RKO (cell line): ENCODE measurements at regions not wholly inside any gene's neighbourhood (a gene's known extent, or its start where the extent isn't known, plus 50 kb on each side); places are given as distances from the start of the nearest gene placed in this dataset.
A peak's percentile ranks its signal among the peaks of the same experiment; 100 is the strongest.

ENCODE experiments used
- DNase-seq: peaks from one replicate; pipeline ENCODE4 v3.0.0-alpha.2; 2016; ENCODE audit warnings: low spot score

DNA sequence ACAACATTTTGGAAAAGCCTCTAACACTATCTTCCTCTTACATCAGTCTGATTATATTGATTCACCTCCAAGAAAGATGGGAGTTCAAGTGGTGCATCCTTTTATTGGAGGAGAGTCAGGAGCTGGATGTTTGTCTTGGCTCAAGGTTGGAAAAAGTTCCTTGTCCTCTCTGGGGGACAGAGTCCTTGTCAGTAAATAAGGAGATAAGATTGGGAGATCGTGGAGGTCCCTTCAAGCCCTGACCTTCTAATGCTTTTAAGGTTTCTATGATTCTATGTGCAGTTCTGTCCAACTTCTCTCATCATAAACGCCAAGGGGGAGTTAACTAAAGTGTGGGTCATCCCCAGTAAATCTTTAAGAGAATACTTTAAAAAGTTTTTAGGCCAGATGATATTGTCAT is 60.9 kb upstream of the CCBE1 start:
- no peak for DNase-seq

DNA sequence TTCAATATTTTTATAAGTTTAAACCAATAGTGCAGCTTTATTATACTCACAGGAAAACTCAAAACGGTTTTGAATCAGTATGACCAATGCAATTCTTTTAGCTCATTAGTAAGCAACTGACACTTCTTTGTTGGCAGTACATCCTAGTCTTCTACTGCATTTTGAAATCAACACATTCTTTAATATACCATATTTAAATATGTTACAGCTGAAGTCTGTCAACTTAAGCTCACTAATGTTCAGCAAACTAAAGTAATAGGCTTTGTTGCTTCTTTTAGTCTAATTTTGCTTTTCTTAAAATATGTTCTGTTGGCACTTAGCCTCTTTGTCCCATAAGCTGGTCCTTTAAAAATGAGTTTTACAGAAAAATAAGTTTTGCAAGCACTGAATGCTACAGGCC is 55.4 kb upstream of the CCBE1 start:
- no peak for DNase-seq

DNA sequence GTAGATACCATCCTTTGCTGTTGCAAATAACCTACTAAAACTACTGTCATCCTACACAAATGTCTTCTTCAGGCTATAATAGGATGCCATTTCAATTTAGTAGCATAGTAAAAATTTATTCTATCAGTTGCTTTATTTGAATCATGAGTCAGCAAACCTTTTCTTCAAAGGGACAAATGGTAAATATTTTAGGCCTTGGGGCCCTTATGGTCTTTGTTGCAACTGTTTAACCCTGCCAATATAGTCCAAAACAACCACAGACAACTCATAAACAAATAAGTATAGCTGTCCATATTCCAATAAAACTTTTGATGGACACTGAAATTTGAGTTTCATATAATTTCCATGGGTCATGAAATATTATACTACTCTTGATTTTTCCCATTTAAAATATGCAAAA is 54.0 kb upstream of the CCBE1 start:
- no peak for DNase-seq

DNA sequence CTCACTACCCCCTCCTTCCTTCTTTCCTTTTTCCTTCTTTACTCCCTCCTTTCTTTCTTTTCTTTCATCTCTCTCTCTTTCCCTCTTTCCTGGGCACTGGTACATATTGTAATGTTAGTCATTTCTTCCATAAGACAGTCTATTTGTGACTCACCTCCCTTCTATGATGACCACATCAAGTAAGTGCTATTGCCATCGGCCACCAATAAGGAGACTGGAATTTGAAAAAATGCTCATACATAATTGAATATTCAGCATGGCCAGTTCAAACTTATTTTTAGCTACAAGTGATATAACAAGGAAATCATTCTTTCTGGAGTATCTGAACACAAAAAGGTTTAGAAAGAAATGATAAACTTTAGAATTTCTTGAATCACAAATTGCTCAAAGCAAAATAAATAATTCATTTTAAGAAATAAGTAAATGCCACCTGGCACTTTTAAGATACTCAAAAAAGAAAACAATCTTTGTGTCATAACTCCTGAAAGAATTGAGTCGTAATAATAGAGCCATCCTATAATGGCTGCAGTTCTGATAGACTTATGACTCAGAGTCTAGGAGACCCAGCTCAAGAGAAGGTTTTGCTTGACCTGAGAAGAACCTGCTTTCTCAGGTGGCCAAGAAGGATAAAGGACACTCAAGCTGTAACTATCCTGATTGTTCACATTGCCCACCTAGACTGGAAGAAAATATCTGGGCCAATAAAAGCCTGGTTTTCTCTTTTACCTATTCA is 51.6 kb upstream of the CCBE1 start:
- peak; percentile 67 for DNase-seq
